GM12878 (cell line): ENCODE measurements at regions not wholly inside any gene's neighbourhood (a gene's known extent, or its start where the extent isn't known, plus 50 kb on each side); places are given as distances from the start of the nearest gene placed in this dataset.

Experiments used
- ESRRA ChIP-seq: IDR thresholded peaks from 2 replicates; pipeline ENCODE4 v1.6.1; 2012; ENCODE audit warnings: mild to moderate bottlenecking, low read length, improper control_type of control experiment
- GABPA ChIP-seq: IDR thresholded peaks from 2 replicates; pipeline ENCODE4 v1.6.1; 2014; ENCODE audit warnings: antibody characterized with exemption, low read depth, mild to moderate bottlenecking, inconsistent platforms
- HCFC1 ChIP-seq: fragments of 150-350 bp; IDR thresholded peaks from 2 replicates; pipeline ENCODE4 v1.6.1; 2014; ENCODE audit warnings: low read length
- POLR2A ChIP-seq: IDR thresholded peaks from 2 replicates; pipeline ENCODE4 v1.6.1; 2011; ENCODE audit warnings: low read depth, mild to moderate bottlenecking, low read length
- POLR2AphosphoS5 ChIP-seq: IDR thresholded peaks from 2 replicates; pipeline ENCODE4 v1.6.1; 2011; ENCODE audit warnings: mild to moderate bottlenecking, low read length, inconsistent platforms
- YY1 ChIP-seq: IDR thresholded peaks from 2 replicates; pipeline ENCODE4 v1.6.1; 2011; ENCODE audit warnings: low read depth, mild to moderate bottlenecking, low read length
- TF ChIP-seq, protein P1 (sequence below): IDR thresholded peaks from 2 replicates; pipeline ENCODE4 v1.6.1; 2012; ENCODE audit warnings: low read depth, low read length, improper control_type of control experiment
- TF ChIP-seq, protein P2 (sequence below): IDR thresholded peaks from 2 replicates; pipeline ENCODE4 v1.6.1; 2011; ENCODE audit warnings: low read depth, mild to moderate bottlenecking, low read length, moderate library complexity, borderline replicate concordance; ENCODE audit errors: extremely low read depth
- TF ChIP-seq, protein P3 (sequence below): IDR thresholded peaks from 2 replicates; pipeline ENCODE4 v1.6.1; 2011; ENCODE audit warnings: low read depth, low read length, improper control_type of control experiment, borderline replicate concordance
- TF ChIP-seq, protein P4 (sequence below): fragments of 450-650 bp; formaldehyde crosslinking; IDR thresholded peaks from 2 replicates; pipeline ENCODE4 v1.4.0; 2020; ENCODE audit warnings: mild to moderate bottlenecking, moderate library complexity
- TF ChIP-seq, protein P5 (sequence below), 3 experiments: IDR thresholded peaks in 2 of 3; conservative IDR thresholded peaks in 1 of 3; 2 replicates each; pipeline ENCODE4 v1.5.1; 2011; ENCODE audit warnings: low read depth in 3 of 3, low read length in 3 of 3, mild to moderate bottlenecking in 3 of 3, control low read depth in 2 of 3, moderate library complexity in 2 of 3, inconsistent platforms in 1 of 3, mixed read lengths in 1 of 3; ENCODE audit not compliant: control insufficient read depth in 2 of 3, insufficient read depth in 1 of 3; ENCODE audit errors: extremely low read depth in 1 of 3

DNA sequence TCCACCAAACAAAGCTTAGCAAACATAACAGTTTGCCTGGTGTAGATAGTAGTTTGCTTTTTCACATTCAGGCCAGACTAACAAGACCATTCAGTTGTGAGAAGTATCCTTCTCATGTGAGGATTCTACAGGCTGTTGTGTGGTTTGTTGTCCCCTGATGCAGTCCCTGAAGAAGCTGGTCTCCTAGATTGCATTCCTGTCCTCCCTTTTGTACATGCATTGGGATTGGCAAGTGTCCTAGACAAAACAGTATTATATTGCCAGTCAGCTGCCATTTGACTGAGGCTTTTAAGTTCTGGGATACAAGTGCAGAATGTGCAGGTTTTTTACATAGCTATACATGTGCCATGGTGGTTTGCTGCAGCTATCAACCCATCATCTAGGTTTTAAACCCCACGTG lies 362.0 kb upstream of the IL12A start:
- TF ChIP-seq, protein P1, sequence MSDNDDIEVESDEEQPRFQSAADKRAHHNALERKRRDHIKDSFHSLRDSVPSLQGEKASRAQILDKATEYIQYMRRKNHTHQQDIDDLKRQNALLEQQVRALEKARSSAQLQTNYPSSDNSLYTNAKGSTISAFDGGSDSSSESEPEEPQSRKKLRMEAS = no peak
- TF ChIP-seq, protein P2, sequence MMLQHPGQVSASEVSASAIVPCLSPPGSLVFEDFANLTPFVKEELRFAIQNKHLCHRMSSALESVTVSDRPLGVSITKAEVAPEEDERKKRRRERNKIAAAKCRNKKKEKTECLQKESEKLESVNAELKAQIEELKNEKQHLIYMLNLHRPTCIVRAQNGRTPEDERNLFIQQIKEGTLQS = no peak
- TF ChIP-seq, protein P3, sequence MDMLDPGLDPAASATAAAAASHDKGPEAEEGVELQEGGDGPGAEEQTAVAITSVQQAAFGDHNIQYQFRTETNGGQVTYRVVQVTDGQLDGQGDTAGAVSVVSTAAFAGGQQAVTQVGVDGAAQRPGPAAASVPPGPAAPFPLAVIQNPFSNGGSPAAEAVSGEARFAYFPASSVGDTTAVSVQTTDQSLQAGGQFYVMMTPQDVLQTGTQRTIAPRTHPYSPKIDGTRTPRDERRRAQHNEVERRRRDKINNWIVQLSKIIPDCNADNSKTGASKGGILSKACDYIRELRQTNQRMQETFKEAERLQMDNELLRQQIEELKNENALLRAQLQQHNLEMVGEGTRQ = no peak
- TF ChIP-seq POLR2A = no peak
- TF ChIP-seq HCFC1 = no peak
- TF ChIP-seq GABPA = no peak
- TF ChIP-seq POLR2AphosphoS5 = no peak
- TF ChIP-seq, protein P4, sequence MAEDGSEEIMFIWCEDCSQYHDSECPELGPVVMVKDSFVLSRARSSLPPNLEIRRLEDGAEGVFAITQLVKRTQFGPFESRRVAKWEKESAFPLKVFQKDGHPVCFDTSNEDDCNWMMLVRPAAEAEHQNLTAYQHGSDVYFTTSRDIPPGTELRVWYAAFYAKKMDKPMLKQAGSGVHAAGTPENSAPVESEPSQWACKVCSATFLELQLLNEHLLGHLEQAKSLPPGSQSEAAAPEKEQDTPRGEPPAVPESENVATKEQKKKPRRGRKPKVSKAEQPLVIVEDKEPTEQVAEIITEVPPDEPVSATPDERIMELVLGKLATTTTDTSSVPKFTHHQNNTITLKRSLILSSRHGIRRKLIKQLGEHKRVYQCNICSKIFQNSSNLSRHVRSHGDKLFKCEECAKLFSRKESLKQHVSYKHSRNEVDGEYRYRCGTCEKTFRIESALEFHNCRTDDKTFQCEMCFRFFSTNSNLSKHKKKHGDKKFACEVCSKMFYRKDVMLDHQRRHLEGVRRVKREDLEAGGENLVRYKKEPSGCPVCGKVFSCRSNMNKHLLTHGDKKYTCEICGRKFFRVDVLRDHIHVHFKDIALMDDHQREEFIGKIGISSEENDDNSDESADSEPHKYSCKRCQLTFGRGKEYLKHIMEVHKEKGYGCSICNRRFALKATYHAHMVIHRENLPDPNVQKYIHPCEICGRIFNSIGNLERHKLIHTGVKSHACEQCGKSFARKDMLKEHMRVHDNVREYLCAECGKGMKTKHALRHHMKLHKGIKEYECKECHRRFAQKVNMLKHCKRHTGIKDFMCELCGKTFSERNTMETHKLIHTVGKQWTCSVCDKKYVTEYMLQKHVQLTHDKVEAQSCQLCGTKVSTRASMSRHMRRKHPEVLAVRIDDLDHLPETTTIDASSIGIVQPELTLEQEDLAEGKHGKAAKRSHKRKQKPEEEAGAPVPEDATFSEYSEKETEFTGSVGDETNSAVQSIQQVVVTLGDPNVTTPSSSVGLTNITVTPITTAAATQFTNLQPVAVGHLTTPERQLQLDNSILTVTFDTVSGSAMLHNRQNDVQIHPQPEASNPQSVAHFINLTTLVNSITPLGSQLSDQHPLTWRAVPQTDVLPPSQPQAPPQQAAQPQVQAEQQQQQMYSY = no peak
- TF ChIP-seq, protein P5, sequence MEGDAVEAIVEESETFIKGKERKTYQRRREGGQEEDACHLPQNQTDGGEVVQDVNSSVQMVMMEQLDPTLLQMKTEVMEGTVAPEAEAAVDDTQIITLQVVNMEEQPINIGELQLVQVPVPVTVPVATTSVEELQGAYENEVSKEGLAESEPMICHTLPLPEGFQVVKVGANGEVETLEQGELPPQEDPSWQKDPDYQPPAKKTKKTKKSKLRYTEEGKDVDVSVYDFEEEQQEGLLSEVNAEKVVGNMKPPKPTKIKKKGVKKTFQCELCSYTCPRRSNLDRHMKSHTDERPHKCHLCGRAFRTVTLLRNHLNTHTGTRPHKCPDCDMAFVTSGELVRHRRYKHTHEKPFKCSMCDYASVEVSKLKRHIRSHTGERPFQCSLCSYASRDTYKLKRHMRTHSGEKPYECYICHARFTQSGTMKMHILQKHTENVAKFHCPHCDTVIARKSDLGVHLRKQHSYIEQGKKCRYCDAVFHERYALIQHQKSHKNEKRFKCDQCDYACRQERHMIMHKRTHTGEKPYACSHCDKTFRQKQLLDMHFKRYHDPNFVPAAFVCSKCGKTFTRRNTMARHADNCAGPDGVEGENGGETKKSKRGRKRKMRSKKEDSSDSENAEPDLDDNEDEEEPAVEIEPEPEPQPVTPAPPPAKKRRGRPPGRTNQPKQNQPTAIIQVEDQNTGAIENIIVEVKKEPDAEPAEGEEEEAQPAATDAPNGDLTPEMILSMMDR (IDR thresholded peaks at IDR 0.05 in 2 of 3, conservative IDR thresholded peaks at IDR 0.05 in 1 of 3; ENCODE audit: control insufficient read depth in 2 of 3, extremely low read depth in 1 of 3, insufficient read depth in 1 of 3, low read depth in 3 of 3, low read length in 3 of 3) = no peak
- no peak for TF ChIP-seq ESRRA
- TF ChIP-seq YY1 = no peak
